Parathyroid adenoma (tissue), 2 donors: ENCODE measurements at regions not wholly inside any gene's neighbourhood (a gene's known extent, or its start where the extent isn't known, plus 50 kb on each side); places are given as distances from the start of the nearest gene placed in this dataset.

Source experiments
- H2AFZ ChIP-seq: fragments of 300-600 bp; sonication (generic); one replicate; pipeline ENCODE4 v1.7.0; 2017; ENCODE audit warnings: antibody characterized with exemption, mild to moderate bottlenecking
- H3K27ac ChIP-seq: fragments of 300-600 bp; sonication (generic); one replicate; pipeline ENCODE4 v1.7.0; 2017
- H3K27me3 ChIP-seq: fragments of 300-600 bp; sonication (generic); one replicate; pipeline ENCODE4 v1.7.0; 2017; ENCODE audit warnings: low read length; ENCODE audit not compliant: control insufficient read depth, insufficient read depth
- H3K36me3 ChIP-seq: fragments of 300-600 bp; sonication (generic); one replicate; pipeline ENCODE4 v1.7.0; 2017; ENCODE audit warnings: low read length; ENCODE audit not compliant: control insufficient read depth, insufficient read depth
- H3K4me1 ChIP-seq: fragments of 300-600 bp; sonication (generic); one replicate; pipeline ENCODE4 v1.7.0; 2017; ENCODE audit warnings: control low read depth
- H3K4me2 ChIP-seq: fragments of 300-600 bp; sonication (generic); one replicate; pipeline ENCODE4 v1.7.0; 2017; ENCODE audit warnings: low read length
- H3K4me3 ChIP-seq: fragments of 300-600 bp; sonication (generic); one replicate; pipeline ENCODE4 v1.7.0; 2017; ENCODE audit warnings: low read depth, low read length
- H3K79me2 ChIP-seq: fragments of 300-600 bp; sonication (generic); one replicate; pipeline ENCODE4 v1.7.0; 2017; ENCODE audit warnings: control low read depth
- H3K9ac ChIP-seq: fragments of 300-600 bp; sonication (generic); one replicate; pipeline ENCODE4 v1.7.0; 2017; ENCODE audit warnings: mild to moderate bottlenecking
- H3K9me3 ChIP-seq: fragments of 300-600 bp; sonication (generic); one replicate; pipeline ENCODE4 v1.7.0; 2017; ENCODE audit warnings: low read length; ENCODE audit not compliant: control insufficient read depth
- TF ChIP-seq, protein P1 (sequence below): fragments of 300-600 bp; sonication (generic); IDR thresholded peaks from one replicate; pipeline ENCODE4 v1.7.0; 2017; ENCODE audit warnings: antibody characterized with exemption, mild to moderate bottlenecking
- donor health status: primary hyperparathyroidism.

DNA sequence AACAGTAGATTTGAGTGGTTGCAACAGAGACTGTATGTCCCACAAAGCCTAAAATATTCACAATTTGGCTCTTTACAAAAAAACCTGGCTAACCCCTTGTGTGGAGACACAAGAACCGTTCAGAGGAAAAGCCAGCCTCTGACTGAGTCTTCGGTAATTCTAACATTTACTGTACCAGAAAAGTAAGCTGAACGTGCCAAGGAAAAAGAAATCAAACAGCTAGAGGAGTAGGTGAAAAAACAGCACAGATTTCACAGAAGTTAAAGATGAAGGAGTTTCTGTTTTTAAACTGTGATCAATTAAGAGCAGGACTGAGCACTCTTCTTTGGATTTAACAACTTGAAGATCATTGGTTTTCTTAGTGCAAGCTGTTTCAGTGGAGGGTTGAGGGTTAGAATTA lies 424.7 kb upstream of the KIRREL3 start:
- no peaks in the 10 kb centered on the region for H3K79me2 ChIP-seq
- H3K4me2 ChIP-seq, result no peak overlapping the region
- TF ChIP-seq, protein P1, sequence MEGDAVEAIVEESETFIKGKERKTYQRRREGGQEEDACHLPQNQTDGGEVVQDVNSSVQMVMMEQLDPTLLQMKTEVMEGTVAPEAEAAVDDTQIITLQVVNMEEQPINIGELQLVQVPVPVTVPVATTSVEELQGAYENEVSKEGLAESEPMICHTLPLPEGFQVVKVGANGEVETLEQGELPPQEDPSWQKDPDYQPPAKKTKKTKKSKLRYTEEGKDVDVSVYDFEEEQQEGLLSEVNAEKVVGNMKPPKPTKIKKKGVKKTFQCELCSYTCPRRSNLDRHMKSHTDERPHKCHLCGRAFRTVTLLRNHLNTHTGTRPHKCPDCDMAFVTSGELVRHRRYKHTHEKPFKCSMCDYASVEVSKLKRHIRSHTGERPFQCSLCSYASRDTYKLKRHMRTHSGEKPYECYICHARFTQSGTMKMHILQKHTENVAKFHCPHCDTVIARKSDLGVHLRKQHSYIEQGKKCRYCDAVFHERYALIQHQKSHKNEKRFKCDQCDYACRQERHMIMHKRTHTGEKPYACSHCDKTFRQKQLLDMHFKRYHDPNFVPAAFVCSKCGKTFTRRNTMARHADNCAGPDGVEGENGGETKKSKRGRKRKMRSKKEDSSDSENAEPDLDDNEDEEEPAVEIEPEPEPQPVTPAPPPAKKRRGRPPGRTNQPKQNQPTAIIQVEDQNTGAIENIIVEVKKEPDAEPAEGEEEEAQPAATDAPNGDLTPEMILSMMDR, result no peak
- no peak overlapping the region for H3K27ac ChIP-seq
- no peaks in the 10 kb centered on the region for H3K36me3 ChIP-seq
- no peaks in the 10 kb centered on the region for H3K9me3 ChIP-seq
- H3K4me1 ChIP-seq, result no peaks in the 10 kb centered on the region
- H3K9ac ChIP-seq, result no peak overlapping the region
- no peak overlapping the region for H3K4me3 ChIP-seq
- no peaks in the 10 kb centered on the region for H3K27me3 ChIP-seq
- no peak overlapping the region for H2AFZ ChIP-seq

DNA sequence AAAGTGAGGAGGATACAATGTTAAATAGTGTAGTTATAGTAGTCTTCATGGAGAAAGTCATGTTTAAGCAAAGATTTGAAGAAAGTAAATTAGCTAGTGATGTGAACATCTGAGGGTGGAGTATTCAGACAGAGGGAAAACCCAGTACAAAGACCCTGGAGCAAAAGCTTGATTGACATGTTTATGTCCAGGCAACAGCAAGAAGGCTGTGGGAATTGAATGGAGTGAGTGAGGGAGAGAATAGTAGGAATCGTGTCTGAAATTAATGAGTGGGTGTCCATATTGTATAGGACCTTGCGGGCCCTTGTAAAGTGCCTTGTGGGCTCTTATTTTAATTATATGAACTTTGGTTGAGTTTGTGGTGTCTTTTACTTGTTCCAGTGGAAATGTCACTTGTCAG lies 424.1 kb upstream of the KIRREL3 start:
- H3K79me2 ChIP-seq, result no peaks in the 10 kb centered on the region
- no peak overlapping the region for H3K4me2 ChIP-seq
- no peak overlapping the region for H3K4me3 ChIP-seq
- no peak overlapping the region for H3K27ac ChIP-seq
- no peaks in the 10 kb centered on the region for H3K27me3 ChIP-seq
- H3K4me1 ChIP-seq, result no peaks in the 10 kb centered on the region
- TF ChIP-seq, protein P1, result no peak
- H3K9me3 ChIP-seq, result no peaks in the 10 kb centered on the region
- no peak overlapping the region for H2AFZ ChIP-seq
- H3K9ac ChIP-seq, result no peak overlapping the region
- no peaks in the 10 kb centered on the region for H3K36me3 ChIP-seq

DNA sequence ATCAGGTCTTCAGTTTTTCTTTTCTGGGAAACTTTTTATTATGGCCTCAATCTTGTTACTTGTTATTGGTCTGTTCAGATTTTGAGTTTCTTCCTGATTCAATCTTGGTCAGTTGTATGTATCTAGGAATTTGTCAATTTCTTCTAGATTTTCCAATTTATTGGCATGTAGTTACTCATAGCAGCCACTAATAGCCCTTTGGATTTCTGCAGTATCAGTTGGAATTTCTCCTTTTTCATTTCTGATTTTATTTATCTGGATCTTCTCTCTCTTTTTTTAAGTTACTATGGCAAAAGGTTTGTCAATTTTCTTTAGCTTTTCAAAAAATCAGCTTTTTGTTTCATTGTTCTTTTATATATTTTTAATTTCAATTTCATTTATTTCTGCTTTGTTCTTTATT lies 419.6 kb upstream of the KIRREL3 start:
- no peaks in the 10 kb centered on the region for H3K9me3 ChIP-seq
- H3K9ac ChIP-seq, result no peak overlapping the region
- H3K27me3 ChIP-seq, result no peaks in the 10 kb centered on the region

DNA sequence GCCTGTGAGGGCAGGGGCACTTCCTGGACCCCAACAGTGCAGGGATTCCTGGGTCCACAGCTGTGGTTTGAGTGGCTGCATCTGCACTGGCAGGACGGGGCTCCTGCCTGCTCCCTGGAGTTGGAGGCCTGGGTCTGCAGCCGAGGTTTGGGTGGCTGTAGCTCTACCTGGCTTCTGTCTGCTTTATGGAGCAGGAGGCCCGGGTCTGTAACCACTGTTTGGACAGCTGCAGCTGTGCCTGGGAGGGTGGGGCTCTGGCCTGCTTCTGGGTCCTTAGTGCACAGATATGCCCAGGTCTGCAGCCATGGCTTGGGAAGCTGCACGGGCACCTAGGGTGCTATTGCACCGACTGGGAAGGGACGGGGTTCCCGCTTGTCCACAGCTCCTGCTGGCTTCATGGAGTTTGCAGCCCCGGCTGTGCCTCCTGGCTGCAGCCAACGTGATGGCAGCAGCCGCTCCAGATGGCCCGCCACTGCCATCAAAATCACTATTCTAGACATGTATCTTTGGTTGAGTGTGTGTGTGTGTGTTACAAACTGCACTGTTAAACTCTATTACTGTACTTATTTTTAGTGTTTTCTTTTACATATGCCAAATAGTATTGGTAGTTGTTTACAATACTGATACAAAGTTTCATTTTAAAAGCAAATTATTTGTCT lies 412.3 kb upstream of the KIRREL3 start:
- Histone ChIP-seq H3K4me3 (no peak overlapping the region), H3K79me2 (no peaks in the 10 kb centered on the region), H3K36me3 (no peaks in the 10 kb centered on the region), H2AFZ (no peak overlapping the region), H3K4me2 (no peak overlapping the region), H3K9me3 (no peaks in the 10 kb centered on the region), H3K9ac (no peak overlapping the region), H3K27me3 (no peaks in the 10 kb centered on the region), H3K4me1 (no peaks in the 10 kb centered on the region), H3K27ac (no peak overlapping the region)
- TF ChIP-seq, protein P1, result no peak

More for the DNA sequence above, 419.6 kb upstream of the KIRREL3 start:
- Histone ChIP-seq H3K4me1 (no peaks in the 10 kb centered on the region), H3K4me2 (no peak overlapping the region), H3K79me2 (no peaks in the 10 kb centered on the region), H3K27ac (no peak overlapping the region), H3K4me3 (no peak overlapping the region), H3K36me3 (no peaks in the 10 kb centered on the region), H2AFZ (no peak overlapping the region)
- TF ChIP-seq, protein P1, result no peak

DNA sequence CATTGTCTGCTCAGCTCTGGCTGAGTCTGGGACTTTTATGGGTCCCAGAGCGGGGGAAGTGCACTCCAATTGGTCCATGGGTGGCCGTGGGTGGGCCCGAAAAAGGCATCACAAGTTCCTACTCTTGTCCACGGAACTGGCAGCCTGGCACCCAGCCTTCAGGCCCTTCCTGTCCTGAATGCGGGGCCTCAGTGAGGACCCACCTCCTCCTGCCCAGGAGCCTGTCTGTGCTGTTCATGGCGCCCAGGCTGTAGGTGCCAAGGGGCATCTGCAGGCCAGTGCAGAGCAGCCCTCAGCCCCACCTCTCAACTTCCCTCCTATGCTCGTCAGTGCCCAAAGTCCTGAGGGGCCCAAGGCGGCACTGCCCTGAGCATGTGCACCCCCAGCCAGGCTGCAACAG lies 411.7 kb upstream of the KIRREL3 start:
- Histone ChIP-seq H3K9me3 (no peaks in the 10 kb centered on the region), H3K9ac (no peak overlapping the region), H3K27me3 (no peaks in the 10 kb centered on the region), H3K27ac (no peak overlapping the region), H3K4me1 (no peaks in the 10 kb centered on the region), H3K36me3 (no peaks in the 10 kb centered on the region), H2AFZ (no peak overlapping the region), H3K4me2 (no peak overlapping the region), H3K4me3 (no peak overlapping the region), H3K79me2 (no peaks in the 10 kb centered on the region)
- TF ChIP-seq, protein P1, result no peak
